Activated CD8-positive, alpha-beta T cell treated with anti-CD3 and anti-CD28 coated beads for 36 hours (primary cell): ENCODE measurements at regions not wholly inside any gene's neighbourhood (a gene's known extent, or its start where the extent isn't known, plus 50 kb on each side); places are given as distances from the start of the nearest gene placed in this dataset.
"Not testable (repeated sequence)": the region's sequence is repeated elsewhere in the genome, so short reads cannot be mapped to it uniquely, and the experiment has no call there.

ENCODE experiments used
- ATAC-seq: fragments of 200-7000 bp; cut with Tn5 transposase; one replicate; pipeline ENCODE4 v1.10.0; 2021; ENCODE audit warnings: mild to moderate bottlenecking, moderate library complexity
- CTCF ChIA-PET: fragments of 350-600 bp; sonication (Branson Sonifier 250); formaldehyde crosslinking; loops from one replicate; lab custom pipeline; 2021; ENCODE audit warnings: antibody characterized with exemption; lab: Charles Lee
- POLR2A ChIA-PET: fragments of 350-600 bp; sonication (Branson Sonifier 250); formaldehyde crosslinking; loops from one replicate; lab custom pipeline; 2021; ENCODE audit warnings: antibody characterized with exemption; lab: Charles Lee
- DNase-seq: peaks from one replicate; pipeline ENCODE4 v3.0.0-alpha.2; 2020
- H3K27ac Mint-ChIP-seq: one replicate; pipeline ENCODE4 v1.8.0; 2021; ENCODE audit warnings: mild to moderate bottlenecking, mixed read lengths
- H3K27me3 Mint-ChIP-seq: one replicate; pipeline ENCODE4 v1.8.0; 2021; ENCODE audit warnings: mixed read lengths
- H3K36me3 Mint-ChIP-seq: one replicate; pipeline ENCODE4 v1.8.0; 2021; ENCODE audit warnings: low read depth, mixed read lengths
- H3K4me1 Mint-ChIP-seq: one replicate; pipeline ENCODE4 v1.8.0; 2021; ENCODE audit warnings: low read depth, mixed read lengths
- H3K4me3 Mint-ChIP-seq: one replicate; pipeline ENCODE4 v1.8.0; 2021; ENCODE audit warnings: mild to moderate bottlenecking, moderate library complexity, mixed read lengths
- H3K9me3 Mint-ChIP-seq: one replicate; pipeline ENCODE4 v1.8.0; 2021; ENCODE audit warnings: mixed read lengths
- intact Hi-C: fragments of 100-400 bp; cut with micrococcal nuclease; formaldehyde crosslinking; loops from one replicate; pipeline ENCODE4 v1.10.0; 2022
- TF ChIP-seq, protein P1 (sequence below): fragments of 200-600 bp; IDR thresholded peaks from one replicate; pipeline ENCODE4 v1.8.0; 2022; ENCODE audit warnings: antibody characterized with exemption, mild to moderate bottlenecking

DNA sequence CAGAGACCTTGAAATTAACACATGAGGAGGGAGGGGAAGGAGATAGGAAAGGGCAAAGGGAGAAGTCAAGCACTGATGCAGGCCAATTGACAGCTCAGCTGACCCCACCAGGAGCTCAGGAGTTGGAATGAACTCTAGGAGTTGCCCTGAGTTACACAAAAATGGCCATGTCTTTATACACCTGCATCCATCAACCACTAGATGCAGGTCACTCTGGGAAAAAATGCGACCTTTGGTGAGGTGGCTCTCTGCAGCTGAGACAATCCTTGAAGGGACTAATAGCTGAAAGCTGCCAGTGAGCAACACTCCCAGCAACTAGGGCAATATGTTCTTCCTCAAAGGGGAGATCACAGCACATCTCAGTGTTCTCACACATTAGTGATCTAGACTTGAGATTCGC lies 222.8 kb downstream of the RBM26 start:
- Mint-ChIP-seq H3K9me3 (no peaks in the 10 kb centered on the region), H3K27me3 (peaks cover 13% of the 10 kb centered on the region), H3K27ac (no peak overlapping the region), H3K4me3 (no peak overlapping the region), H3K36me3 (no peaks in the 10 kb centered on the region), H3K4me1 (peaks cover 3% of the 10 kb centered on the region)
- DNase-seq, result no peak
- ChIA-PET CTCF (interaction anchor here (1.0 kb wide), 1 partner anchor 12 kb away, joined by 3 read pairs; no protein-coding TSS in a partner anchor), POLR2A (interaction anchor here (1.2 kb wide), 1 partner anchor 54 kb away, joined by 3 read pairs; no protein-coding TSS in a partner anchor)
- intact Hi-C loops, result no loop called here
- no peak for ATAC-seq
- TF ChIP-seq, protein P1, sequence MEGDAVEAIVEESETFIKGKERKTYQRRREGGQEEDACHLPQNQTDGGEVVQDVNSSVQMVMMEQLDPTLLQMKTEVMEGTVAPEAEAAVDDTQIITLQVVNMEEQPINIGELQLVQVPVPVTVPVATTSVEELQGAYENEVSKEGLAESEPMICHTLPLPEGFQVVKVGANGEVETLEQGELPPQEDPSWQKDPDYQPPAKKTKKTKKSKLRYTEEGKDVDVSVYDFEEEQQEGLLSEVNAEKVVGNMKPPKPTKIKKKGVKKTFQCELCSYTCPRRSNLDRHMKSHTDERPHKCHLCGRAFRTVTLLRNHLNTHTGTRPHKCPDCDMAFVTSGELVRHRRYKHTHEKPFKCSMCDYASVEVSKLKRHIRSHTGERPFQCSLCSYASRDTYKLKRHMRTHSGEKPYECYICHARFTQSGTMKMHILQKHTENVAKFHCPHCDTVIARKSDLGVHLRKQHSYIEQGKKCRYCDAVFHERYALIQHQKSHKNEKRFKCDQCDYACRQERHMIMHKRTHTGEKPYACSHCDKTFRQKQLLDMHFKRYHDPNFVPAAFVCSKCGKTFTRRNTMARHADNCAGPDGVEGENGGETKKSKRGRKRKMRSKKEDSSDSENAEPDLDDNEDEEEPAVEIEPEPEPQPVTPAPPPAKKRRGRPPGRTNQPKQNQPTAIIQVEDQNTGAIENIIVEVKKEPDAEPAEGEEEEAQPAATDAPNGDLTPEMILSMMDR, result no peak

- DNase-seq, H3K27ac Mint-ChIP-seq, CTCF ChIA-PET, H3K36me3 Mint-ChIP-seq, H3K4me3 Mint-ChIP-seq, H3K4me1 Mint-ChIP-seq, ATAC-seq, intact Hi-C loops, POLR2A ChIA-PET: not testable (repeated sequence)
- Mint-ChIP-seq H3K9me3 (peaks cover 14% of the 10 kb centered on the region), H3K27me3 (peaks cover 13% of the 10 kb centered on the region)
Observed at GRCh38 chr13:79173691-79174090, 232.4 kb downstream of the RBM26 start.

GRCh38 chr13:79172924-79173323 lies 233.1 kb downstream of the RBM26 start:
- CTCF ChIA-PET, H3K4me3 Mint-ChIP-seq, H3K36me3 Mint-ChIP-seq, ATAC-seq, H3K27ac Mint-ChIP-seq, DNase-seq, H3K4me1 Mint-ChIP-seq, intact Hi-C loops: not testable (repeated sequence)
- H3K27me3 Mint-ChIP-seq, result peaks cover 15% of the 10 kb centered on the region
- peaks cover 14% of the 10 kb centered on the region for H3K9me3 Mint-ChIP-seq
- POLR2A ChIA-PET, result interaction anchor here (0.7 kb wide), 1 partner anchor 8 kb away, joined by 3 read pairs; no protein-coding TSS in a partner anchor

GRCh38 chr13:79171141-79172061 lies 234.7 kb downstream of the RBM26 start:
- ATAC-seq (no peak), DNase-seq (no peak)
- CTCF ChIA-PET, result no interaction called here
- Mint-ChIP-seq H3K27ac (no peak overlapping the region), H3K4me3 (no peak overlapping the region), H3K27me3 (peaks cover 16% of the 10 kb centered on the region), H3K4me1 (no peaks in the 10 kb centered on the region), H3K9me3 (peaks cover 17% of the 10 kb centered on the region), H3K36me3 (no peaks in the 10 kb centered on the region)
- POLR2A ChIA-PET, result no interaction called here
- TF ChIP-seq, protein P1, result no peak
- intact Hi-C loops, result no loop called here

GRCh38 chr13:79160818-79161217 lies 245.2 kb downstream of the RBM26 start:
- H3K4me1 Mint-ChIP-seq, result no peaks in the 10 kb centered on the region
- peaks cover 4% of the 10 kb centered on the region for H3K27me3 Mint-ChIP-seq
- no peak overlapping the region for H3K4me3 Mint-ChIP-seq
- TF ChIP-seq, protein P1, result no peak
- no peak overlapping the region for H3K27ac Mint-ChIP-seq
- POLR2A ChIA-PET, result no interaction called here
- DNase-seq, result no peak
- no peak for ATAC-seq
- no peaks in the 10 kb centered on the region for H3K9me3 Mint-ChIP-seq
- intact Hi-C loops, result no loop called here
- CTCF ChIA-PET, result interaction anchor here (0.8 kb wide), 2 partner anchors 9 to 50 kb away, joined by 3 read pairs; no protein-coding TSS in a partner anchor
- H3K36me3 Mint-ChIP-seq, result no peaks in the 10 kb centered on the region

DNA sequence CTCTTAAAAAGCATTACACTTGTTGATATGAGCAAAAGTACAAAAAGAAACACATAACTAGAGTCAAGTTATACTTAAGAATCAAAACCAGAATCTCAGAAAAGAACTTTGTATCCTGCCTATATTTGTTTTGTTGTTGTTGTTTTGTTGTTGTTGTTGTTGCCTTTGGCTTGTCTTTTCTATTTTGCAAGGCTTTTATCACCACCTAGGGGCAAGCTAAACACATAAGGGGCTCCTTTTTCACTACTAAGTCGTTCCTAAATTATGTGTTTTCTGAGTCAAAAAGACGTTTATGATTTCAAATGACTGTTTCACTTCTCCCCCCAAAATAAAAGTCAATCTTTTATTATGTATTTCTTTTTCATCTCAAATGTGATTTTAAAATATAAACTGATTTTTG lies 250.2 kb downstream of the RBM26 start:
- H3K4me3 Mint-ChIP-seq, result no peak overlapping the region
- TF ChIP-seq, protein P1, result no peak
- intact Hi-C loops, result no loop called here
- H3K9me3 Mint-ChIP-seq, result no peaks in the 10 kb centered on the region
- ATAC-seq (no peak), DNase-seq (no peak)
- H3K4me1 Mint-ChIP-seq, result no peaks in the 10 kb centered on the region
- no peaks in the 10 kb centered on the region for H3K36me3 Mint-ChIP-seq
- H3K27me3 Mint-ChIP-seq, result peaks cover 12% of the 10 kb centered on the region
- POLR2A ChIA-PET, result no interaction called here
- CTCF ChIA-PET, result no interaction called here
- no peak overlapping the region for H3K27ac Mint-ChIP-seq
